Mesothelial cell of epicardium (in vitro differentiated cells): ENCODE measurements at regions not wholly inside any gene's neighbourhood (a gene's known extent, or its start where the extent isn't known, plus 50 kb on each side); places are given as distances from the start of the nearest gene placed in this dataset.

Experiments used
- DNase-seq, 2 experiments: peaks; one replicate each; pipeline ENCODE4 v3.0.0; 2021; ENCODE audit warnings: low spot score in 2 of 2; ENCODE audit not compliant: unreplicated experiment in 2 of 2
- H3K27ac Mint-ChIP-seq: 2 replicates; pipeline ENCODE4 v1.8.0; 2021; ENCODE audit warnings: mixed read lengths
- H3K27me3 Mint-ChIP-seq: 2 replicates; pipeline ENCODE4 v1.8.0; 2021; ENCODE audit warnings: low read depth, mixed read lengths
- H3K36me3 Mint-ChIP-seq: 2 replicates; pipeline ENCODE4 v1.8.0; 2021; ENCODE audit warnings: mixed read lengths
- H3K4me1 Mint-ChIP-seq: 2 replicates; pipeline ENCODE4 v1.8.0; 2021; ENCODE audit warnings: mixed read lengths
- H3K4me3 Mint-ChIP-seq: 2 replicates; pipeline ENCODE4 v1.8.0; 2021; ENCODE audit warnings: mild to moderate bottlenecking, moderate library complexity, mixed read lengths
- H3K9me3 Mint-ChIP-seq: 2 replicates; pipeline ENCODE4 v1.8.0; 2021; ENCODE audit warnings: mixed read lengths
- TF ChIP-seq, protein P1 (sequence below): fragments of 200-600 bp; sonication (generic); IDR thresholded peaks from one replicate; pipeline ENCODE4 v1.5.0; 2021; ENCODE audit warnings: antibody characterized with exemption; ENCODE audit not compliant: unreplicated experiment

GRCh38 chr10:109698882-109699664, 224.2 kb downstream of the XPNPEP1 start:
- Mint-ChIP-seq H3K36me3 (no peaks in the 10 kb centered on the region), H3K4me3 (no peak overlapping the region), H3K4me1 (no peaks in the 10 kb centered on the region), H3K27me3 (peaks cover 7% of the 10 kb centered on the region), H3K9me3 (no peaks in the 10 kb centered on the region), H3K27ac (no peak overlapping the region)
- DNase-seq: no peak
- TF ChIP-seq, protein P1, sequence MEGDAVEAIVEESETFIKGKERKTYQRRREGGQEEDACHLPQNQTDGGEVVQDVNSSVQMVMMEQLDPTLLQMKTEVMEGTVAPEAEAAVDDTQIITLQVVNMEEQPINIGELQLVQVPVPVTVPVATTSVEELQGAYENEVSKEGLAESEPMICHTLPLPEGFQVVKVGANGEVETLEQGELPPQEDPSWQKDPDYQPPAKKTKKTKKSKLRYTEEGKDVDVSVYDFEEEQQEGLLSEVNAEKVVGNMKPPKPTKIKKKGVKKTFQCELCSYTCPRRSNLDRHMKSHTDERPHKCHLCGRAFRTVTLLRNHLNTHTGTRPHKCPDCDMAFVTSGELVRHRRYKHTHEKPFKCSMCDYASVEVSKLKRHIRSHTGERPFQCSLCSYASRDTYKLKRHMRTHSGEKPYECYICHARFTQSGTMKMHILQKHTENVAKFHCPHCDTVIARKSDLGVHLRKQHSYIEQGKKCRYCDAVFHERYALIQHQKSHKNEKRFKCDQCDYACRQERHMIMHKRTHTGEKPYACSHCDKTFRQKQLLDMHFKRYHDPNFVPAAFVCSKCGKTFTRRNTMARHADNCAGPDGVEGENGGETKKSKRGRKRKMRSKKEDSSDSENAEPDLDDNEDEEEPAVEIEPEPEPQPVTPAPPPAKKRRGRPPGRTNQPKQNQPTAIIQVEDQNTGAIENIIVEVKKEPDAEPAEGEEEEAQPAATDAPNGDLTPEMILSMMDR: no peak

DNA sequence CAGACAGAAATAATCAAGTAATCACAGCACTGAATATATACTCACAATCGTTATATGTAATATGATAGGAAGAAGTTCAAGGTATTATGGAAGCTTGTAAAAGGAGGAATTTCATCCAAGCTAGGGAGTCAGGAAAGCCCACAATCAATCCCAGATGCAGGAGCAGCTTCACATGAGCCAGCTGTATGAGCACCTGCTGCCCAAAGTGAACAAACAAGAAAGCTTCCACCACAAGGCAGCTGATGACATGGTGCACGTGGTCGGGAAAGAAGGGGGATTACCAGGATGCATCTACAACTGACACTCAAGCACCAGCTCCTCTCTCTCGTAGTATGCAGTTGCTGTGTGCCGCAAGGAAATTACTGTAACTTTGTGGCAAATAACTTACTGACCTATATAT, 225.2 kb downstream of the XPNPEP1 start:
- TF ChIP-seq, protein P1: no peak
- Mint-ChIP-seq H3K4me1 (no peaks in the 10 kb centered on the region), H3K27ac (no peak overlapping the region), H3K4me3 (no peak overlapping the region), H3K36me3 (no peaks in the 10 kb centered on the region), H3K27me3 (peaks cover 7% of the 10 kb centered on the region), H3K9me3 (no peaks in the 10 kb centered on the region)
- DNase-seq: no peak

- Mint-ChIP-seq H3K36me3 (no peaks in the 10 kb centered on the region), H3K9me3 (no peaks in the 10 kb centered on the region), H3K27me3 (peaks cover 7% of the 10 kb centered on the region), H3K27ac (no peak overlapping the region), H3K4me3 (no peak overlapping the region), H3K4me1 (no peaks in the 10 kb centered on the region)
- DNase-seq: no peak
- TF ChIP-seq, protein P1: no peak
Measured at GRCh38 chr10:109696981-109697775, 226.1 kb downstream of the XPNPEP1 start.

GRCh38 chr10:109696462-109696861, 226.8 kb downstream of the XPNPEP1 start:
- H3K9me3 Mint-ChIP-seq: no peaks in the 10 kb centered on the region
- H3K27me3 Mint-ChIP-seq: peaks cover 7% of the 10 kb centered on the region
- H3K4me3 Mint-ChIP-seq: no peak overlapping the region
- no peak overlapping the region for H3K27ac Mint-ChIP-seq
- DNase-seq: no peak
- H3K4me1 Mint-ChIP-seq: no peaks in the 10 kb centered on the region
- H3K36me3 Mint-ChIP-seq: no peaks in the 10 kb centered on the region
- TF ChIP-seq, protein P1: no peak

DNA sequence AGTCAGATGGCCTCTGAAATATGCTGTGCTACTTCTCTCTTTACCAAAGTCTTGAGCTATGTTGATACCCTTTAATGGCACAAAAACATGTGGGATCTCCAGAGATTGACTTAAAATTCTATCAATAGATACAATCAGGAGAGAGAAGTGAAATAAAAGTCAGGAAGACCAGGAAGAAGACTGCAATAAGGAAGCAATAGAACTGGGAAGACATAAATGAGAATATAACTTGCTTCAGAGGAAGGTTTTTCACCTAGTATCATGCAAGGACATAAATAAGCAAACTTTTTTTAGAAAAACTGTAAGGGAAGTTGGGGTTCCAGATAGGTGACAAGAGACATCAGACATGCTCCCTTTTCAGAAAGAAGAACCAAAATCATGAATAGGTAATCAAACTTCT, 227.3 kb downstream of the XPNPEP1 start:
- TF ChIP-seq, protein P1: no peak
- no peaks in the 10 kb centered on the region for H3K4me1 Mint-ChIP-seq
- peaks cover 7% of the 10 kb centered on the region for H3K27me3 Mint-ChIP-seq
- no peak for DNase-seq
- H3K36me3 Mint-ChIP-seq: no peaks in the 10 kb centered on the region
- H3K9me3 Mint-ChIP-seq: no peaks in the 10 kb centered on the region
- H3K27ac Mint-ChIP-seq: no peak overlapping the region
- H3K4me3 Mint-ChIP-seq: no peak overlapping the region
